GM23338 (cell line): ENCODE measurements at regions not wholly inside any gene's neighbourhood (a gene's known extent, or its start where the extent isn't known, plus 50 kb on each side); places are given as distances from the start of the nearest gene placed in this dataset.

Experiments
- ATAC-seq: fragments of 200-7000 bp; cut with Tn5 transposase; 3 replicates; pipeline ENCODE4 v1.9.1; 2020
- DNase-seq: peaks from one replicate; pipeline ENCODE4 v3.0.0-alpha.2; 2015; ENCODE audit warnings: low spot score
- H2AFZ ChIP-seq: fragments of 200-600 bp; sonication (generic); 2 replicates; pipeline ENCODE4 v1.8.0; 2016; ENCODE audit warnings: antibody characterized with exemption, mild to moderate bottlenecking, moderate library complexity
- H3F3A ChIP-seq: fragments of 200-600 bp; sonication (generic); replicated peaks from 2 replicates; pipeline ENCODE4 v1.8.0; 2017; ENCODE audit warnings: antibody characterized with exemption, mixed run types, low read depth
- H3K27ac ChIP-seq: fragments of 200-600 bp; sonication (generic); 2 replicates; pipeline ENCODE4 v1.6.1; 2016; ENCODE audit warnings: low read depth
- H3K27me3 ChIP-seq: fragments of 200-600 bp; sonication (generic); 2 replicates; pipeline ENCODE4 v1.8.0; 2016; ENCODE audit warnings: mild to moderate bottlenecking, mixed run types, moderate library complexity; ENCODE audit not compliant: insufficient read depth
- H3K36me3 ChIP-seq: fragments of 200-600 bp; sonication (generic); 2 replicates; pipeline ENCODE4 v1.8.0; 2016; ENCODE audit warnings: mild to moderate bottlenecking; ENCODE audit not compliant: insufficient read depth
- H3K4me1 ChIP-seq: fragments of 200-600 bp; sonication (generic); 2 replicates; pipeline ENCODE4 v1.8.0; 2016; ENCODE audit warnings: mild to moderate bottlenecking, moderate library complexity; ENCODE audit not compliant: insufficient read depth
- H3K4me2 ChIP-seq: fragments of 200-600 bp; sonication (generic); 2 replicates; pipeline ENCODE4 v1.7.1; 2017; ENCODE audit warnings: mixed run types
- H3K4me3 ChIP-seq: fragments of 200-600 bp; sonication (generic); 2 replicates; pipeline ENCODE4 v1.6.1; 2016; ENCODE audit warnings: mixed run types
- H3K79me2 ChIP-seq: fragments of 200-600 bp; sonication (generic); replicated peaks from 2 replicates; pipeline ENCODE4 v1.8.0; 2017; ENCODE audit warnings: mild to moderate bottlenecking; ENCODE audit not compliant: insufficient read depth
- H3K9me2 ChIP-seq: fragments of 200-600 bp; sonication (generic); 2 replicates; pipeline ENCODE4 v1.8.0; 2017; ENCODE audit not compliant: insufficient read depth
- H4K20me1 ChIP-seq: fragments of 200-600 bp; sonication (generic); replicated peaks from 2 replicates; pipeline ENCODE4 v1.8.0; 2017; ENCODE audit warnings: mild to moderate bottlenecking; ENCODE audit not compliant: insufficient read depth
- H3K27ac Mint-ChIP-seq: 2 replicates; pipeline ENCODE4 v1.8.0; 2020; ENCODE audit warnings: inconsistent platforms, mild to moderate bottlenecking, moderate library complexity, mixed read lengths
- H3K27me3 Mint-ChIP-seq: 3 replicates; pipeline ENCODE4 v1.8.0; 2022; ENCODE audit warnings: low read depth, mild to moderate bottlenecking, moderate library complexity, mixed read lengths, inconsistent platforms; ENCODE audit not compliant: insufficient read depth, poor library complexity
- H3K36me3 Mint-ChIP-seq: 3 replicates; pipeline ENCODE4 v1.8.0; 2021; ENCODE audit warnings: low read depth, mild to moderate bottlenecking, inconsistent platforms, moderate library complexity, mixed read lengths
- H3K4me1 Mint-ChIP-seq: 3 replicates; pipeline ENCODE4 v1.8.0; 2020; ENCODE audit warnings: mild to moderate bottlenecking, inconsistent platforms, mixed read lengths
- H3K4me3 Mint-ChIP-seq: 3 replicates; pipeline ENCODE4 v1.8.0; 2021; ENCODE audit warnings: moderate library complexity, mild to moderate bottlenecking, inconsistent platforms, mixed read lengths
- H3K9me3 Mint-ChIP-seq: 3 replicates; pipeline ENCODE4 v1.8.0; 2020; ENCODE audit warnings: moderate library complexity, mild to moderate bottlenecking, inconsistent platforms, mixed read lengths
- EZH2 ChIP-seq: fragments of 200-600 bp; sonication (generic); IDR thresholded peaks from one replicate; pipeline ENCODE4 v1.8.0; 2017; ENCODE audit warnings: antibody characterized with exemption, mild to moderate bottlenecking, low read depth; ENCODE audit not compliant: unreplicated experiment
- JUNB ChIP-seq: IDR thresholded peaks from one replicate; pipeline ENCODE4 v1.6.1; 2016; ENCODE audit warnings: antibody characterized with exemption; ENCODE audit not compliant: unreplicated experiment
- NANOG ChIP-seq: IDR thresholded peaks from 2 replicates; pipeline ENCODE4 v1.6.1; 2016; ENCODE audit warnings: antibody characterized with exemption, borderline replicate concordance
- POLR2AphosphoS5 ChIP-seq: IDR thresholded peaks from 2 replicates; pipeline ENCODE4 v1.6.1; 2016; ENCODE audit warnings: antibody characterized with exemption, low read depth
- REST ChIP-seq: IDR thresholded peaks from one replicate; pipeline ENCODE4 v1.6.1; 2018; ENCODE audit warnings: antibody characterized with exemption; ENCODE audit not compliant: unreplicated experiment
- STAT1 ChIP-seq: IDR thresholded peaks from one replicate; pipeline ENCODE4 v1.6.1; 2016; ENCODE audit warnings: antibody characterized with exemption; ENCODE audit not compliant: unreplicated experiment
- ZNF114 ChIP-seq: fragments of 250-450 bp; sonication (Bioruptor Pico); IDR thresholded peaks from 2 replicates; pipeline ENCODE4 v1.5.0; 2020; ENCODE audit warnings: mild to moderate bottlenecking, moderate library complexity
- ZNF331 ChIP-seq: fragments of 250-450 bp; sonication (Bioruptor Pico); IDR thresholded peaks from 2 replicates; pipeline ENCODE4 v1.5.0; 2020; ENCODE audit warnings: low read depth, mild to moderate bottlenecking, moderate library complexity
- ZNF462 ChIP-seq: fragments of 250-450 bp; sonication (Bioruptor Pico); IDR thresholded peaks from 2 replicates; pipeline ENCODE4 v1.5.0; 2020; ENCODE audit warnings: mild to moderate bottlenecking, moderate library complexity
- TF ChIP-seq, protein P1 (sequence below): IDR thresholded peaks from 2 replicates; pipeline ENCODE4 v1.6.1; 2016; ENCODE audit warnings: antibody characterized with exemption

DNA sequence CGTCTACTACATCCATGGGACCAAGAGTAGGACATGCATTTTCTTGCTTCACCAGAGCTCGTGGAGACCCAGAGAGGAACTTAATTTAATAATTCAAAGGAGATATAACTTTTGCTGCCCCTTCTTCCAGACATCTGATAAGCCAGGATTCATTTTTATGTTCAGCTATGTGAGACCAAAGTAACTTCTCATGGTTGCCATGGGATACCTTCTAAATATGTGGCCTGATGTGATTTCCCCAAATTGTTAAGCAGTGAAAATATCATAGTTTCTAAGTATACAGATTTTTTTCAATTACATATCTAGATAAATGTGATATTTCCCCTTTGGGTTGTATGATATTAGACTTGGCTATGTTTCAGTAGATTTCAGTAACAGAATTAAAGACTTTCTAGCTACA lies 185.5 kb upstream of the FN1 start:
- no peak for ATAC-seq

More for the DNA sequence above, 185.5 kb upstream of the FN1 start:
- H3K4me3 Mint-ChIP-seq: no peak overlapping the region
- peaks cover 40% of the 10 kb centered on the region for H3K4me1 ChIP-seq
- TF ChIP-seq NANOG: no peak
- TF ChIP-seq, protein P1, sequence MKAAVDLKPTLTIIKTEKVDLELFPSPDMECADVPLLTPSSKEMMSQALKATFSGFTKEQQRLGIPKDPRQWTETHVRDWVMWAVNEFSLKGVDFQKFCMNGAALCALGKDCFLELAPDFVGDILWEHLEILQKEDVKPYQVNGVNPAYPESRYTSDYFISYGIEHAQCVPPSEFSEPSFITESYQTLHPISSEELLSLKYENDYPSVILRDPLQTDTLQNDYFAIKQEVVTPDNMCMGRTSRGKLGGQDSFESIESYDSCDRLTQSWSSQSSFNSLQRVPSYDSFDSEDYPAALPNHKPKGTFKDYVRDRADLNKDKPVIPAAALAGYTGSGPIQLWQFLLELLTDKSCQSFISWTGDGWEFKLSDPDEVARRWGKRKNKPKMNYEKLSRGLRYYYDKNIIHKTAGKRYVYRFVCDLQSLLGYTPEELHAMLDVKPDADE: no peak
- TF ChIP-seq EZH2: no peak
- TF ChIP-seq ZNF462 (CRISPR knock-in tag): no peak
- no peak for TF ChIP-seq JUNB
- no peak for TF ChIP-seq STAT1
- TF ChIP-seq ZNF331 (CRISPR knock-in tag): no peak
- TF ChIP-seq POLR2AphosphoS5: no peak
- TF ChIP-seq REST: no peak
- TF ChIP-seq ZNF114 (CRISPR knock-in tag): no peak
- no peaks in the 10 kb centered on the region for H3F3A ChIP-seq
- H2AFZ ChIP-seq: no peak overlapping the region
- H3K9me2 ChIP-seq: no peaks in the 10 kb centered on the region
- no peaks in the 10 kb centered on the region for H3K27me3 ChIP-seq
- 0 out of 3 replicates have a peak, but pooled peaks cover 2% of the 10 kb centered on the region for H3K36me3 Mint-ChIP-seq
- peaks cover 2% of the 10 kb centered on the region for H3K27me3 Mint-ChIP-seq
- no peak overlapping the region for H3K27ac Mint-ChIP-seq
- H3K4me2 ChIP-seq: no peak overlapping the region
- DNase-seq: no peak
- no peaks in the 10 kb centered on the region for H3K36me3 ChIP-seq
- H3K4me3 ChIP-seq: no peak overlapping the region
- H3K79me2 ChIP-seq: no peaks in the 10 kb centered on the region
- peaks cover 39% of the 10 kb centered on the region for H3K4me1 Mint-ChIP-seq
- H4K20me1 ChIP-seq: no peaks in the 10 kb centered on the region
- H3K27ac ChIP-seq: no peak overlapping the region
- 0 out of 3 replicates have a peak, but pooled peaks cover 3% of the 10 kb centered on the region for H3K9me3 Mint-ChIP-seq
